ENCODE measurements at regions not wholly inside any gene's neighbourhood (a gene's known extent, or its start where the extent isn't known, plus 50 kb on each side); places are given as distances from the start of the nearest gene placed in this dataset.
"Not testable (repeated sequence)": the region's sequence is repeated elsewhere in the genome, so short reads cannot be mapped to it uniquely, and the experiment has no call there.

GRCh38 chr6:92271091-92271490 lies 1148.3 kb downstream of the EPHA7 start:
- DNase-seq, result no peak

GRCh38 chr6:92270365-92270764 lies 1149.0 kb downstream of the EPHA7 start:
- DNase-seq (no peak), ATAC-seq (no peak)

More at GRCh38 chr6:92271091-92271490, 1148.3 kb downstream of the EPHA7 start:
- ATAC-seq, result no peak

- ATAC-seq (no peak), DNase-seq (no peak)
Measured at GRCh38 chr6:92267335-92267734, 1152.0 kb downstream of the EPHA7 start.

- no peak for DNase-seq
- ATAC-seq, result no peak
Measured at GRCh38 chr6:92263864-92264263, 1155.5 kb downstream of the EPHA7 start.

- ATAC-seq, result no peak
Measured at GRCh38 chr6:92259171-92259570, 1160.2 kb downstream of the EPHA7 start.

GRCh38 chr6:92243315-92243714 lies 1176.0 kb downstream of the EPHA7 start:
- ATAC-seq (no peak), DNase-seq (no peak)

More at GRCh38 chr6:92259171-92259570, 1160.2 kb downstream of the EPHA7 start:
- no peak for DNase-seq

GRCh38 chr6:92231171-92231701 lies 1188.1 kb downstream of the EPHA7 start:
- ATAC-seq, result no peak
- no peak for DNase-seq

GRCh38 chr6:92219987-92220386 lies 1199.4 kb downstream of the EPHA7 start:
- not testable (repeated sequence) for ATAC-seq, DNase-seq

- no peak for DNase-seq
- no peak for ATAC-seq
Measured at GRCh38 chr6:92216717-92217116, 1202.6 kb downstream of the EPHA7 start.

GRCh38 chr6:92201618-92202017 lies 1217.7 kb downstream of the EPHA7 start:
- no peak for DNase-seq
- ATAC-seq, result no peak

GRCh38 chr6:92196325-92196724 lies 1223.0 kb downstream of the EPHA7 start:
- no peak for DNase-seq
- no peak for ATAC-seq

GRCh38 chr6:92195796-92196195 lies 1223.6 kb downstream of the EPHA7 start:
- DNase-seq (no peak), ATAC-seq (no peak)

- DNase-seq, result no peak
- no peak for ATAC-seq
Measured at GRCh38 chr6:92188016-92188415, 1231.3 kb downstream of the EPHA7 start.

GRCh38 chr6:92184933-92185332 lies 1234.4 kb downstream of the EPHA7 start:
- ATAC-seq (no peak), DNase-seq (no peak)

GRCh38 chr6:92181347-92181746 lies 1238.0 kb downstream of the EPHA7 start:
- ATAC-seq (no peak), DNase-seq (no peak)

GRCh38 chr6:92180090-92180489 lies 1239.3 kb downstream of the EPHA7 start:
- ATAC-seq (no peak), DNase-seq (no peak)

- no peak for DNase-seq
- no peak for ATAC-seq
Measured at GRCh38 chr6:92176666-92177065, 1242.7 kb downstream of the EPHA7 start.

- ATAC-seq (no peak), DNase-seq (no peak)
Measured at GRCh38 chr6:92174398-92175073, 1244.8 kb downstream of the EPHA7 start.

- ATAC-seq (no peak), DNase-seq (no peak)
Measured at GRCh38 chr6:92169506-92169905, 1249.9 kb downstream of the EPHA7 start.

- DNase-seq (no peak), ATAC-seq (no peak)
Measured at GRCh38 chr6:92166666-92167065, 1252.7 kb downstream of the EPHA7 start.

- ATAC-seq (no peak), DNase-seq (no peak)
Measured at GRCh38 chr6:92161953-92162352, 1257.4 kb downstream of the EPHA7 start.

GRCh38 chr6:92160226-92160625 lies 1259.1 kb downstream of the EPHA7 start:
- DNase-seq, result no peak
- ATAC-seq, result no peak

- DNase-seq (no peak), ATAC-seq (no peak)
Measured at GRCh38 chr6:92159046-92159445, 1260.3 kb downstream of the EPHA7 start.

- ATAC-seq, result no peak
- no peak for DNase-seq
Measured at GRCh38 chr6:92150553-92150952, 1268.8 kb downstream of the EPHA7 start.

All from stimulated activated naive CD8-positive, alpha-beta T cell treated with anti-CD3 and anti-CD28 coated beads, Interleukin-15, Interleukin-2, amounts not matched to agents 100 U/mL and 50 U/mL, for 24 hours (primary cell).